ENCODE measurements at regions not wholly inside any gene's neighbourhood (a gene's known extent, or its start where the extent isn't known, plus 50 kb on each side); places are given as distances from the start of the nearest gene placed in this dataset.

- Histone ChIP-seq H3K4me1 (ENCODE audit: control insufficient read depth, insufficient read depth, low read length) (no peaks in the 10 kb centered on the region), H3K4me2 (ENCODE audit: control insufficient read depth, insufficient read depth) (no peak overlapping the region), H3K36me3 (ENCODE audit: control insufficient read depth in 2 of 2, insufficient read depth in 2 of 2, low read length in 1 of 2) (no peaks in the 10 kb centered on the region), H3K79me2 (ENCODE audit: control insufficient read depth, insufficient read depth, low read length) (no peaks in the 10 kb centered on the region), H3K9me3 (replicated peaks; ENCODE audit: control insufficient read depth, insufficient read depth, low read length) (no peaks in the 10 kb centered on the region), H3K27ac (ENCODE audit: control insufficient read depth, insufficient read depth) (no peak overlapping the region), H3K4me3 (no peak overlapping the region), H2AFZ (ENCODE audit: control insufficient read depth, low read depth, low read length) (no peak overlapping the region), H3K27me3 (replicated peaks in 1 of 2; ENCODE audit: control insufficient read depth in 2 of 2, insufficient read depth in 2 of 2, low read length in 1 of 2) (no peaks in the 10 kb centered on the region; a peak in 1 of 4 replicates), H4K20me1 (ENCODE audit: control insufficient read depth, insufficient read depth) (no peaks in the 10 kb centered on the region), H3K9ac (ENCODE audit: control insufficient read depth, insufficient read depth, low read length) (no peak overlapping the region)
- DNase-seq (ENCODE audit: low read depth, low spot score) (no peak), FAIRE-seq (no peak), ATAC-seq (no peak)
- ChIA-PET POLR2A (no interaction called here), RAD21 (ENCODE audit: unreplicated experiment) (no interaction called here), CTCF (no interaction called here), SMC1A (ENCODE audit: uncharacterized antibody, unreplicated experiment) (no interaction called here)
- no TSS peak for BruUV-seq (replicated peaks)
- in situ Hi-C loops (cut with MboI), result no loop called here
- TF ChIP-seq NRF1 (conservative IDR thresholded peaks at IDR 0.05; ENCODE audit: low read depth, low read length) (no peak), SUZ12 (IDR thresholded peaks at IDR 0.05; ENCODE audit: unreplicated experiment) (no peak), GABPA (IDR thresholded peaks at IDR 0.05; ENCODE audit: low read depth) (no peak), TCF7 (IDR thresholded peaks at IDR 0.05; ENCODE audit: borderline replicate concordance) (no peak), SUPT20H (IDR thresholded peaks at IDR 0.05; ENCODE audit: borderline replicate concordance, control insufficient read depth, low read depth, low read length) (no peak), MEF2A (IDR thresholded peaks at IDR 0.05; ENCODE audit: insufficient read depth, low read depth, low read length) (no peak), RAD51 (IDR thresholded peaks at IDR 0.05) (no peak), HDAC2 (IDR thresholded peaks at IDR 0.05) (no peak), EGR1 (IDR thresholded peaks at IDR 0.05; ENCODE audit: borderline replicate concordance in 1 of 2, low read depth in 2 of 2, low read length in 2 of 2) (no peak), KAT2A (conservative IDR thresholded peaks at IDR 0.05; ENCODE audit: control insufficient read depth, low read depth, low read length) (no peak)
- WGBS (ENCODE audit: insufficient coverage, insufficient replicate concordance, low lambda C conversion rate, missing lambda C conversion rate), result 4% methylated on average over 1 of the region's 1 CpG
- intact Hi-C loops (cut with micrococcal nuclease; ENCODE audit: unreplicated experiment), result no loop called here
Observed at GRCh38 chr7:47039904-47040303, 542.0 kb downstream of the TNS3 start.
